HEK293 (cell line): ENCODE measurements at regions not wholly inside any gene's neighbourhood (a gene's known extent, or its start where the extent isn't known, plus 50 kb on each side); places are given as distances from the start of the nearest gene placed in this dataset.

ENCODE experiments used
- CTCF ChIA-PET: fragments of 350-600 bp; formaldehyde crosslinking; extraction: SDS; loops from one replicate; lab custom pipeline; 2021; ENCODE audit warnings: antibody characterized with exemption; lab: Yijun Ruan, JAX
- POLR2A ChIA-PET: fragments of 300-600 bp; formaldehyde crosslinking; extraction: SDS; loops from one replicate; lab custom pipeline; 2020; ENCODE audit warnings: antibody characterized with exemption, inconsistent platforms; lab: Yijun Ruan, JAX
- H3K27ac ChIP-seq: fragments of 200-500 bp; sonication (Bioruptor generic); 2 replicates; pipeline ENCODE4 v1.5.1; 2014; ENCODE audit warnings: low read depth, low read length, control low read depth, inconsistent platforms; ENCODE audit errors: extremely low read depth
- H3K36me3 ChIP-seq, 2 experiments: fragments of 200-500 bp in 1 of 2; sonication (Bioruptor generic) in 1 of 2; 1 replicate in 1 of 2; 2 replicates in 1 of 2; pipeline ENCODE4 v1.5.1; 2014 to 2017; ENCODE audit warnings: inconsistent platforms in 2 of 2, low read length in 2 of 2; ENCODE audit not compliant: control insufficient read depth in 2 of 2, insufficient read depth in 1 of 2
- H3K4me1 ChIP-seq: fragments of 200-500 bp; sonication (Bioruptor generic); 2 replicates; pipeline ENCODE4 v1.5.1; 2014; ENCODE audit warnings: mild to moderate bottlenecking, low read length, inconsistent platforms; ENCODE audit not compliant: control insufficient read depth, insufficient read depth
- H3K4me3 ChIP-seq: 2 replicates; pipeline ENCODE4 v1.5.1; 2011; ENCODE audit warnings: low read depth, mild to moderate bottlenecking, control low read depth, low read length, moderate library complexity
- H3K9me3 ChIP-seq: fragments of 200-500 bp; sonication (Bioruptor generic); 2 replicates; pipeline ENCODE4 v1.5.1; 2014; ENCODE audit warnings: low read depth, low read length, inconsistent platforms; ENCODE audit not compliant: control insufficient read depth, insufficient read depth
- BCL11B ChIP-seq: fragments of 450-650 bp; formaldehyde crosslinking; IDR thresholded peaks from 2 replicates; pipeline ENCODE4 v1.5.1; 2016; ENCODE audit warnings: low read depth, missing biosample characterization, missing genetic modification characterization
- EGR2 ChIP-seq: fragments of 450-650 bp; formaldehyde crosslinking; IDR thresholded peaks from 2 replicates; pipeline ENCODE4 v1.5.1; 2016; ENCODE audit warnings: low read depth, missing biosample characterization, missing genetic modification characterization
- GLIS1 ChIP-seq: fragments of 450-650 bp; formaldehyde crosslinking; IDR thresholded peaks from 2 replicates; pipeline ENCODE4 v1.5.1; 2016; ENCODE audit warnings: missing biosample characterization, missing genetic modification characterization
- KLF8 ChIP-seq: fragments of 450-650 bp; formaldehyde crosslinking; IDR thresholded peaks from 2 replicates; pipeline ENCODE4 v1.5.1; 2016; ENCODE audit warnings: missing biosample characterization, missing genetic modification characterization
- MEIS1 ChIP-seq: sonication (generic); formaldehyde crosslinking; IDR thresholded peaks from 2 replicates; pipeline ENCODE4 v1.8.1; 2022; ENCODE audit warnings: missing genetic modification reagents, mild to moderate bottlenecking, borderline replicate concordance
- OSR2 ChIP-seq: fragments of 450-650 bp; formaldehyde crosslinking; IDR thresholded peaks from 2 replicates; pipeline ENCODE4 v1.5.1; 2016; ENCODE audit warnings: missing biosample characterization, missing genetic modification characterization
- ZBTB1 ChIP-seq: fragments of 450-650 bp; formaldehyde crosslinking; IDR thresholded peaks from 2 replicates; pipeline ENCODE4 v1.5.1; 2016; ENCODE audit warnings: missing biosample characterization, missing genetic modification characterization
- ZBTB8A ChIP-seq: fragments of 450-650 bp; formaldehyde crosslinking; IDR thresholded peaks from 2 replicates; pipeline ENCODE4 v1.5.1; 2016; ENCODE audit warnings: missing biosample characterization, missing genetic modification characterization
- ZFHX2 ChIP-seq: fragments of 450-650 bp; formaldehyde crosslinking; conservative IDR thresholded peaks from 2 replicates; pipeline ENCODE4 v1.5.1; 2016; ENCODE audit warnings: missing biosample characterization, missing genetic modification characterization
- ZNF146 ChIP-seq: fragments of 450-650 bp; formaldehyde crosslinking; IDR thresholded peaks from 2 replicates; pipeline ENCODE4 v1.5.1; 2016; ENCODE audit warnings: missing biosample characterization, missing genetic modification characterization
- ZNF266 ChIP-seq: fragments of 450-650 bp; formaldehyde crosslinking; IDR thresholded peaks from 2 replicates; pipeline ENCODE4 v1.5.1; 2016; ENCODE audit warnings: missing biosample characterization, missing genetic modification characterization, low read depth
- ZNF335 ChIP-seq: fragments of 450-650 bp; formaldehyde crosslinking; conservative IDR thresholded peaks from 2 replicates; pipeline ENCODE4 v1.5.1; 2016; ENCODE audit warnings: missing biosample characterization, missing genetic modification characterization
- ZNF341 ChIP-seq: fragments of 450-650 bp; formaldehyde crosslinking; IDR thresholded peaks from 2 replicates; pipeline ENCODE4; 2016; ENCODE audit warnings: low read depth, missing biosample characterization, missing genetic modification characterization
- ZNF350 ChIP-seq: fragments of 450-650 bp; formaldehyde crosslinking; IDR thresholded peaks from 2 replicates; pipeline ENCODE4 v1.5.0; 2017; ENCODE audit warnings: missing biosample characterization, mild to moderate bottlenecking, missing genetic modification characterization
- ZNF354C ChIP-seq: fragments of 450-650 bp; formaldehyde crosslinking; IDR thresholded peaks from 2 replicates; pipeline ENCODE4 v1.5.1; 2016; ENCODE audit warnings: missing biosample characterization, missing genetic modification characterization, low read depth, borderline replicate concordance
- ZNF48 ChIP-seq: fragments of 450-650 bp; formaldehyde crosslinking; IDR thresholded peaks from 2 replicates; pipeline ENCODE4 v1.5.1; 2016; ENCODE audit warnings: missing biosample characterization, missing genetic modification characterization
- ZNF555 ChIP-seq: fragments of 450-650 bp; formaldehyde crosslinking; conservative IDR thresholded peaks from 2 replicates; pipeline ENCODE4 v1.5.1; 2017; ENCODE audit warnings: missing biosample characterization, mild to moderate bottlenecking, missing genetic modification characterization, inconsistent platforms
- ZNF571 ChIP-seq: fragments of 450-650 bp; formaldehyde crosslinking; IDR thresholded peaks from 2 replicates; pipeline ENCODE4 v1.5.0; 2017; ENCODE audit warnings: missing biosample characterization, missing genetic modification characterization
- ZNF585B ChIP-seq: fragments of 450-650 bp; formaldehyde crosslinking; IDR thresholded peaks from 2 replicates; pipeline ENCODE4 v1.5.1; 2016; ENCODE audit warnings: missing biosample characterization, missing genetic modification characterization
- ZNF624 ChIP-seq: fragments of 450-650 bp; formaldehyde crosslinking; IDR thresholded peaks from 2 replicates; pipeline ENCODE4 v1.5.1; 2017; ENCODE audit warnings: missing biosample characterization, missing genetic modification characterization
- ZXDB ChIP-seq: fragments of 450-650 bp; formaldehyde crosslinking; IDR thresholded peaks from 2 replicates; pipeline ENCODE4 v1.5.1; 2016; ENCODE audit warnings: missing biosample characterization, missing genetic modification characterization
- TF ChIP-seq, protein P1 (sequence below): fragments of 450-650 bp; formaldehyde crosslinking; conservative IDR thresholded peaks from 2 replicates; pipeline ENCODE4 v1.5.1; 2016; ENCODE audit warnings: low read depth, missing biosample characterization, missing genetic modification characterization

DNA sequence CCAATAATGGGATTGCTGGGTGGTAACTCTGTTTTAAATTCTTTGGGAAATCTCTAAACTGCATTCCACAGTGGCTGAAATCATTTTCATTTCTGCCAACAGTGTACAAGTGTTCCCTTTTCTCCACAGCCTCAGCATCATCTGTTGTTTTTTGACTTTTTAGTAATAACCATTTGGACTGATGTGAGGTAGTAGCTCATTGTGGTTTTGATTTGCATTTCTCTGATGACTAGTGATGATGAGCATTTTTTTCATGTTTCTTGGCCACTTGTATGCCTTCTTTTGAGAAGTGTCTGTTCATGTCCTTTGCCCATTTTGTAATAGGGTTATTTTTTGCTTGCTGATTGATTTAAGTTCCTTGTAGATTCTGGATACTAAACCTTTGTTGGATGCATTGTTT lies 131.9 kb upstream of the B3GALT2 start:
- H3K4me3 ChIP-seq: no peak overlapping the region
- H3K9me3 ChIP-seq: no peaks in the 10 kb centered on the region
- POLR2A ChIA-PET: no interaction called here
- no peak overlapping the region for H3K27ac ChIP-seq
- no peaks in the 10 kb centered on the region for H3K4me1 ChIP-seq
- TF ChIP-seq OSR2 (no peak), GLIS1 (tag by site-specific recombination) (no peak), MEIS1 (no peak), KLF8 (tag by site-specific recombination) (no peak), ZNF266 (tag by site-specific recombination) (no peak)
- CTCF ChIA-PET: no interaction called here
- no peaks in the 10 kb centered on the region for H3K36me3 ChIP-seq

DNA sequence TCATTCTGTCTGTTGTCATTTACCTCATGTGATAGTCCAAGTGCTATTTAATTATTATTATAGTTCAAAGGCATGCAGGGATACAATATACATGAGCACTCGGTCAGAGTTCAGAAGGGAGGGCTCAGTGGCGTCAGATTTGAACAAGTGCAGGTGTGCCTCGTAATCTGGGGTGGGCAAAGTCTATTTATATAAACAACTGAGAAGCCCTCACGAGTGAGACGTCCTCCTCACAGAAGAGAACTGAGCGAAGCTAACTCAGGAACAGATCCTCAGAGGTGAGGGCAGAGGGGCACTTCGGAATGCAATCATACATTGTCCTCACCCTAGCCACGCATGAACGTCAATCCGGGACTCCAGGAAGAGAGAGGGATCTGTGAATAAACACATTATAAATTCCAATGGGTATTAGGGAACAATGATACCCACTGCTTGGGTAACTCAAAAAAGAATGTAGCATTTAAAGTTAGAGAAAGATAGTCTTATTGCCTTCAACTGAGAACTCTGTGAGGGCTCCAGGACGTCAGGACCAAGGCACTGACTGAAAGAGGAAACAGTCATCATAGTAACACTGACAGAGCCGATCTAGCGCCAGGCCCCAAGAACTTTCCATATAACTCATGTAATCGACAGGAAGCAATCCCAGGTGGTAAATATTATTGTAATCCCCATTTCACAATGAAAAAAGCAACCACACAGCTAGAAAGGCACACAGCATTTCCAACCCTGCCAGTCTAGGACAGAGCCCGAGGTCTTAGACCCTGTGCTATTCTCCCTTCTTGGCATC lies 127.1 kb upstream of the B3GALT2 start:
- Histone ChIP-seq H3K9me3 (no peaks in the 10 kb centered on the region), H3K27ac (no peak overlapping the region), H3K4me3 (no peak overlapping the region), H3K4me1 (no peaks in the 10 kb centered on the region), H3K36me3 (no peaks in the 10 kb centered on the region)
- TF ChIP-seq ZXDB (tag by site-specific recombination) (no peak), ZBTB8A (tag by site-specific recombination) (no peak), ZNF335 (tag by site-specific recombination) (no peak), ZNF350 (tag by site-specific recombination) (no peak), ZNF341 (tag by site-specific recombination) (no peak), BCL11B (no peak), ZNF555 (tag by site-specific recombination) (no peak), ZBTB1 (tag by site-specific recombination) (no peak), ZNF146 (tag by site-specific recombination) (no peak), ZNF354C (tag by site-specific recombination) (no peak), ZNF624 (no peak), ZNF571 (tag by site-specific recombination) (no peak)
- TF ChIP-seq, protein P1, sequence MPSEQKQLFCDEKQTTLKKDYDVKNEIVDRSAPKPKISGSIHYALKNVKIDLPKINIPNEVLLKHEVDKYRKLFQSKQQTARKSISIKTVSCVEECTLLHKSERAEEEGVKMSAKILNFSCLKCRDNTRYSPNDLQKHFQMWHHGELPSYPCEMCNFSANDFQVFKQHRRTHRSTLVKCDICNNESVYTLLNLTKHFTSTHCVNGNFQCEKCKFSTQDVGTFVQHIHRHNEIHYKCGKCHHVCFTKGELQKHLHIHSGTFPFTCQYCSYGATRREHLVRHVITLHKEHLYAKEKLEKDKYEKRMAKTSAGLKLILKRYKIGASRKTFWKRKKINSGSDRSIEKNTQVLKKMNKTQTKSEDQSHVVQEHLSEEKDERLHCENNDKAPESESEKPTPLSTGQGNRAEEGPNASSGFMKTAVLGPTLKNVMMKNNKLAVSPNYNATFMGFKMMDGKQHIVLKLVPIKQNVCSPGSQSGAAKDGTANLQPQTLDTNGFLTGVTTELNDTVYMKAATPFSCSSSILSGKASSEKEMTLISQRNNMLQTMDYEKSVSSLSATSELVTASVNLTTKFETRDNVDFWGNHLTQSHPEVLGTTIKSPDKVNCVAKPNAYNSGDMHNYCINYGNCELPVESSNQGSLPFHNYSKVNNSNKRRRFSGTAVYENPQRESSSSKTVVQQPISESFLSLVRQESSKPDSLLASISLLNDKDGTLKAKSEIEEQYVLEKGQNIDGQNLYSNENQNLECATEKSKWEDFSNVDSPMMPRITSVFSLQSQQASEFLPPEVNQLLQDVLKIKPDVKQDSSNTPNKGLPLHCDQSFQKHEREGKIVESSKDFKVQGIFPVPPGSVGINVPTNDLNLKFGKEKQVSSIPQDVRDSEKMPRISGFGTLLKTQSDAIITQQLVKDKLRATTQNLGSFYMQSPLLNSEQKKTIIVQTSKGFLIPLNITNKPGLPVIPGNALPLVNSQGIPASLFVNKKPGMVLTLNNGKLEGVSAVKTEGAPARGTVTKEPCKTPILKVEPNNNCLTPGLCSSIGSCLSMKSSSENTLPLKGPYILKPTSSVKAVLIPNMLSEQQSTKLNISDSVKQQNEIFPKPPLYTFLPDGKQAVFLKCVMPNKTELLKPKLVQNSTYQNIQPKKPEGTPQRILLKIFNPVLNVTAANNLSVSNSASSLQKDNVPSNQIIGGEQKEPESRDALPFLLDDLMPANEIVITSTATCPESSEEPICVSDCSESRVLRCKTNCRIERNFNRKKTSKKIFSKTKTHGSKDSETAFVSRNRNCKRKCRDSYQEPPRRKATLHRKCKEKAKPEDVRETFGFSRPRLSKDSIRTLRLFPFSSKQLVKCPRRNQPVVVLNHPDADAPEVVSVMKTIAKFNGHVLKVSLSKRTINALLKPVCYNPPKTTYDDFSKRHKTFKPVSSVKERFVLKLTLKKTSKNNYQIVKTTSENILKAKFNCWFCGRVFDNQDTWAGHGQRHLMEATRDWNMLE (tag by site-specific recombination): no peak
- POLR2A ChIA-PET: no interaction called here
- CTCF ChIA-PET: no interaction called here

DNA sequence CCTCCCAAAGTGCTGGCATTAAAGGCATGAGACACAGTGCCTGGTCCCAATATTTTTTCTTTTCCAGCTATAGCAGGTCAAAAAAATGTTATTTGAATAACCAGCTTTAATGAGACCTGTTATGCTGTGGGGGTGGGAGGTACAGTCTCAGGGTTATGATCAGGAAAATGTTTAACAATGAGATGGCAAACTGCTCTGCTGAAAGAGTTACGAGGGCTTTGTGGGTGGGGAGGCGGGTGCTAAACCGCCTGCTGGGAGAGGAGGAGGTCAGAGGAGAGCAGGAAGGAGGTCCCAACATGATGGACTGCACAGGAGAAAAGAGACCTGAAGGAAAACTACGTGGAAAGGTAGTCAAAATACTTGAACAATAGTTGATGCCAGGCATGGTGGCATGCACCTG lies 126.0 kb upstream of the B3GALT2 start:
- POLR2A ChIA-PET: no interaction called here

More for the DNA sequence above, 126.0 kb upstream of the B3GALT2 start:
- Histone ChIP-seq H3K9me3 (no peaks in the 10 kb centered on the region), H3K27ac (no peak overlapping the region), H3K36me3 (no peaks in the 10 kb centered on the region), H3K4me3 (no peak overlapping the region), H3K4me1 (no peaks in the 10 kb centered on the region)
- CTCF ChIA-PET: no interaction called here
- TF ChIP-seq ZNF266 (tag by site-specific recombination) (no peak), ZNF585B (tag by site-specific recombination) (no peak), ZNF48 (tag by site-specific recombination) (no peak), ZFHX2 (peak; percentile 30; the same call in 1 of the 2 replicates), EGR2 (tag by site-specific recombination) (peak; percentile 70)
